Right lobe of liver (tissue), 6 donors: ENCODE measurements at regions not wholly inside any gene's neighbourhood (a gene's known extent, or its start where the extent isn't known, plus 50 kb on each side); places are given as distances from the start of the nearest gene placed in this dataset.

ENCODE experiments used
- ATAC-seq, 4 donors: fragments of 200-7000 bp; cut with Tn5 transposase; one replicate each; pipeline ENCODE4 v1.9.1; 2020; ENCODE audit warnings: mild to moderate bottlenecking in 4 of 4, moderate library complexity in 4 of 4
- DNase-seq, 3 donors: peaks; one replicate each; pipeline ENCODE4 v3.0.0-alpha.2; 2020
- H3K27ac ChIP-seq, 3 donors: fragments of 200-600 bp; one replicate each; pipeline ENCODE4 v1.8.0; 2022
- H3K27me3 ChIP-seq, 2 donors: fragments of 200-600 bp; one replicate each; pipeline ENCODE4 v1.8.0; 2022
- H3K36me3 ChIP-seq, 4 donors: fragments of 200-600 bp; sonication (generic) in 1 of 4; one replicate each; pipeline versions ENCODE4 v1.5.1 to v1.8.0; 2017 to 2022; ENCODE audit warnings: control low read depth in 1 of 4
- H3K4me1 ChIP-seq, 4 donors: fragments of 200-600 bp; sonication (generic) in 1 of 4; one replicate each; pipeline versions ENCODE4 v1.5.1 to v1.8.0; 2017 to 2022; ENCODE audit warnings: control low read depth in 1 of 4
- H3K4me3 ChIP-seq, 3 donors: fragments of 200-600 bp; one replicate each; pipeline ENCODE4 v1.8.0; 2022
- H3K9me3 ChIP-seq, 4 donors: fragments of 200-600 bp; sonication (generic) in 1 of 4; one replicate each; pipeline versions ENCODE4 v1.5.1 to v1.8.0; 2017 to 2022; ENCODE audit warnings: control low read depth in 1 of 4
- POLR2A ChIP-seq: fragments of 450-650 bp; IDR thresholded peaks from one replicate; pipeline ENCODE4 v1.6.1; 2017; ENCODE audit warnings: antibody characterized with exemption, mild to moderate bottlenecking
- WGBS: methylation state at CpG from one replicate; pipeline ENCODE4 v1.1.6; 2018; ENCODE audit warnings: low coverage, low lambda C conversion rate; ENCODE audit not compliant: insufficient coverage; ENCODE audit errors: missing lambda C conversion rate; 5-methylcytosine and 5-hydroxymethylcytosine counted together
- intact Hi-C, 2 donors: fragments of 100-400 bp; cut with DNase I; formaldehyde crosslinking; loops; one replicate each; pipeline versions ENCODE4 v1.11.2 to v1.14.1; 2022
- TF ChIP-seq, protein P1 (sequence below), 4 donors: fragments of 200-600 bp in 3 of 4; fragments of 450-650 bp in 1 of 4; IDR thresholded peaks; one replicate each; pipeline versions ENCODE4 v1.5.1 to v1.8.0; 2016 to 2022; ENCODE audit warnings: antibody characterized with exemption in 4 of 4, mild to moderate bottlenecking in 2 of 4
- donor health status: DM: no; HTN: yes; CAD: no.
- donor health status: DM: no; HTN: no; CAD: no.
- donor health status: DM: no; HTN: no; CAD: no.
- donor health status: DM: no; HTN: yes; CAD: no.
- donor health status: DM: no; HTN: yes; CAD: no.

DNA sequence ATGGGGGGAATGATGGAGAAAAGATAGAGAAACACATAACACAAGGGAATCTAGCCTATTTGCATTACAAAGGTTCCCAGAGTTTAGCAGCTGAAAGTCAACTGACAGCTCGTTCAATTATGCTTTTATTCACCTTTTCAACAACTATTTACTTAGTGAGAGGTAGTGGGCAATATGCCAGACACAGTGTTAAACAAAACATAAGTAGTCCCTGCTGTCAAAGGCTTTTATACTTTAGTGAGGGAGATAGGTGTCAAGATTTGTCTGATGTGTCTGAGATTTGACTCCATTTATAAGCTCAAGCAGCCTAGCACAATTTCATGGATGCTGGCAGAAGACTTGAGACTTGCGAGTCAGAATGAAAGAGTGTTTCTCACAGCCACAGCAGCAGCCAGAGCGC, 549.0 kb upstream of the VSTM2A start:
- no peak for DNase-seq

DNA sequence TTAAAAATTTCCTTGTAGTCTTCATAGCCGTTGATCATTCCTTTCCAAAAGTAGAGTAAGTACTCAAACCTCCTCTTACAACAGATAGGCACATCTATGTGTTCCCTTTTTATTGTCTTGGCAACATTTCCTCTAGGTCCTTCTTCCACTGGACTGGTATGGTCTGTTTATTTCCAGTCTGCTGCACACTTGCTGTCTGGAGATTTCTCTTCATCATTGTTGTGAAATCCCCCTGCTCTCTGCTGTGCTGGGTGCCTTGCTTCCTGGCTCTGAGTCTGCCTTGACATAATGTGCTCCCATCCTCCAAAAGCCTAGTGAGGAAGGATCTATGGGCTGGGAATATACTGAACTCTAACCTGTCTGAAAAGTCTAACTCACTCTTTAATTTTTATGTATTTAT, 545.3 kb upstream of the VSTM2A start:
- ATAC-seq: no peak
- DNase-seq: no peak
- Histone ChIP-seq H3K36me3 (no peaks in the 10 kb centered on the region), H3K4me1 (no peaks in the 10 kb centered on the region), H3K27me3 (no peaks in the 10 kb centered on the region), H3K27ac (no peak overlapping the region), H3K9me3 (no peaks in the 10 kb centered on the region), H3K4me3 (no peak overlapping the region)
- no peak for TF ChIP-seq POLR2A
- TF ChIP-seq, protein P1, sequence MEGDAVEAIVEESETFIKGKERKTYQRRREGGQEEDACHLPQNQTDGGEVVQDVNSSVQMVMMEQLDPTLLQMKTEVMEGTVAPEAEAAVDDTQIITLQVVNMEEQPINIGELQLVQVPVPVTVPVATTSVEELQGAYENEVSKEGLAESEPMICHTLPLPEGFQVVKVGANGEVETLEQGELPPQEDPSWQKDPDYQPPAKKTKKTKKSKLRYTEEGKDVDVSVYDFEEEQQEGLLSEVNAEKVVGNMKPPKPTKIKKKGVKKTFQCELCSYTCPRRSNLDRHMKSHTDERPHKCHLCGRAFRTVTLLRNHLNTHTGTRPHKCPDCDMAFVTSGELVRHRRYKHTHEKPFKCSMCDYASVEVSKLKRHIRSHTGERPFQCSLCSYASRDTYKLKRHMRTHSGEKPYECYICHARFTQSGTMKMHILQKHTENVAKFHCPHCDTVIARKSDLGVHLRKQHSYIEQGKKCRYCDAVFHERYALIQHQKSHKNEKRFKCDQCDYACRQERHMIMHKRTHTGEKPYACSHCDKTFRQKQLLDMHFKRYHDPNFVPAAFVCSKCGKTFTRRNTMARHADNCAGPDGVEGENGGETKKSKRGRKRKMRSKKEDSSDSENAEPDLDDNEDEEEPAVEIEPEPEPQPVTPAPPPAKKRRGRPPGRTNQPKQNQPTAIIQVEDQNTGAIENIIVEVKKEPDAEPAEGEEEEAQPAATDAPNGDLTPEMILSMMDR (IDR thresholded peaks at IDR 0.05): no peak
- intact Hi-C loops: no loop called here
- 50% methylated on average over 1 of the region's 1 CpG for WGBS

More for the DNA sequence above, 549.0 kb upstream of the VSTM2A start:
- H3K27me3 ChIP-seq: no peaks in the 10 kb centered on the region
- H3K9me3 ChIP-seq: no peaks in the 10 kb centered on the region
- WGBS: 50% methylated on average over 3 of the region's 3 CpGs
- H3K4me3 ChIP-seq: no peak overlapping the region
- intact Hi-C loops: no loop called here
- no peaks in the 10 kb centered on the region for H3K36me3 ChIP-seq
- ATAC-seq: no peak
- H3K27ac ChIP-seq: no peak overlapping the region
- no peaks in the 10 kb centered on the region for H3K4me1 ChIP-seq
- TF ChIP-seq, protein P1 (IDR thresholded peaks at IDR 0.05): no peak
- TF ChIP-seq POLR2A: no peak

DNA sequence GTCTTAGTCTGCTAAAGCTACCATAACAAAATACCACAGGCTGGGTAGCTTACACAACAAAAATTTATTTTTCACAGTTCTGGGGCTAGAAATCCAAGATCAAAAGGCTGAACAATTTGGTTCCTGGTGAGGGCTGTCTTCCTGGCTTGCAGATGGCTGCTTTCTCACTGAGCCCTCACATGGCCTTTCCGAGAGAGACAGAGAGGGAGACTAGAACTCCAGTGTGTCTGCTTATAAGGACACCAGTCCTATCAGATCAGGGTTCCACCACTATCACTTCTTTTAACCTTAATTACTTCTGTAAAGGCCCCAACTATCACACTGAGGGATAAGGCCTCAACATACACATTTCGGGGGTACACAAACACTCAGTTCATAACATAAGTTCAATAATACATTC, 527.4 kb upstream of the VSTM2A start:
- 35% methylated on average over 2 of the region's 2 CpGs for WGBS
- H3K4me3 ChIP-seq: no peak overlapping the region
- TF ChIP-seq POLR2A: no peak
- TF ChIP-seq, protein P1 (IDR thresholded peaks at IDR 0.05): no peak

DNA sequence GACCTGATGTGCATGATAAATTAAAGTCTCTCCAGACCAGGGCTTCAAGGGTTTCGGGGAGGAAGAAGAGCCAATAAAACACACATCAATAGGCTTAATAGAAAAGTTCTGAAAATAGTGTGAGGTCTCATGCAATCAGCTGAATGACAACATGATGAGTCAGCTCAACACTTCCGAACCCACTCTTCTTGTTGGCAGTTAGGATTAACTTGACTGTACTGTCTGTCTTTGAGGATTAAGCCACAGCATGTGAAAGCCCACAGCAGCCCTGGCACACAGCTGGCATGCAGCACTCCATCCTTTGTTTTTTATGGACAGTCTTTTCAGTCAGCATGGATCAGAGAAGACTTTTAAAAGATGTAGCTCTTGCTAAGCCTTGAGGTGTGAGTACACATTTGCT, 526.9 kb upstream of the VSTM2A start:
- no peak for ATAC-seq
- TF ChIP-seq, protein P1 (IDR thresholded peaks at IDR 0.05): no peak
- TF ChIP-seq POLR2A: no peak
- intact Hi-C loops: no loop called here
- no peak for DNase-seq
- WGBS: 31% methylated on average over 1 of the region's 2 CpGs
- Histone ChIP-seq H3K36me3 (no peaks in the 10 kb centered on the region), H3K9me3 (no peaks in the 10 kb centered on the region), H3K27me3 (no peaks in the 10 kb centered on the region), H3K4me3 (no peak overlapping the region), H3K27ac (no peak overlapping the region), H3K4me1 (no peaks in the 10 kb centered on the region)

More for the DNA sequence above, 527.4 kb upstream of the VSTM2A start:
- DNase-seq (no peak), ATAC-seq (no peak)
- intact Hi-C loops: no loop called here
- Histone ChIP-seq H3K27me3 (no peaks in the 10 kb centered on the region), H3K36me3 (no peaks in the 10 kb centered on the region), H3K9me3 (no peaks in the 10 kb centered on the region), H3K27ac (no peak overlapping the region), H3K4me1 (no peaks in the 10 kb centered on the region)

DNA sequence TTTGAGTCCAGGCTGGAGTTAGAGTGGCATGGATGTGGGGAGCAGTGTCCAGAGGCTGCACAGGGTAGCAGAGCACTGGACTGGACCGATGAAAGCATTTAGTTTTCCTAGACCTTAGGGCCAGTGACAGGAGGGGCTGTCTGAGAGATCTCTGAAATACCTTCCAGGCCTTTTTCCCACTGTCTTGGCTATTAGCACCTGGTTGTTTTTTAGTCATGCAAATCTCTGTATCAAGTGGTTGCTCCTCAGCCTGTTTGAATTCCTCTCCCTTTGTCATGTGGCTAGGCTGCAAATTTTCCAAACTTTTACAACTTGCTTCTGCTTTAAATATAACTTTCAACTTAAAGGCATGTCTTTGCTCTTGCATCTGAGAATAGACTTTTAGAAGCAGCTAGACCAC, 504.3 kb upstream of the VSTM2A start:
- Histone ChIP-seq H3K27ac (no peak overlapping the region), H3K4me3 (no peak overlapping the region), H3K4me1 (no peaks in the 10 kb centered on the region), H3K9me3 (no peaks in the 10 kb centered on the region), H3K27me3 (no peaks in the 10 kb centered on the region), H3K36me3 (no peaks in the 10 kb centered on the region)
- intact Hi-C loops: no loop called here
- ATAC-seq (no peak), DNase-seq (no peak)
- 40% methylated on average over 1 of the region's 1 CpG for WGBS
- TF ChIP-seq POLR2A: no peak
- TF ChIP-seq, protein P1 (IDR thresholded peaks at IDR 0.05): no peak
